RPMI8226 (cell line): ENCODE measurements at regions not wholly inside any gene's neighbourhood (a gene's known extent, or its start where the extent isn't known, plus 50 kb on each side); places are given as distances from the start of the nearest gene placed in this dataset.
"Not testable (repeated sequence)": the region's sequence is repeated elsewhere in the genome, so short reads cannot be mapped to it uniquely, and the experiment has no call there.

ENCODE experiments used
- DNase-seq: peaks from one replicate; pipeline ENCODE4 v3.0.0-alpha.2; 2015

DNA sequence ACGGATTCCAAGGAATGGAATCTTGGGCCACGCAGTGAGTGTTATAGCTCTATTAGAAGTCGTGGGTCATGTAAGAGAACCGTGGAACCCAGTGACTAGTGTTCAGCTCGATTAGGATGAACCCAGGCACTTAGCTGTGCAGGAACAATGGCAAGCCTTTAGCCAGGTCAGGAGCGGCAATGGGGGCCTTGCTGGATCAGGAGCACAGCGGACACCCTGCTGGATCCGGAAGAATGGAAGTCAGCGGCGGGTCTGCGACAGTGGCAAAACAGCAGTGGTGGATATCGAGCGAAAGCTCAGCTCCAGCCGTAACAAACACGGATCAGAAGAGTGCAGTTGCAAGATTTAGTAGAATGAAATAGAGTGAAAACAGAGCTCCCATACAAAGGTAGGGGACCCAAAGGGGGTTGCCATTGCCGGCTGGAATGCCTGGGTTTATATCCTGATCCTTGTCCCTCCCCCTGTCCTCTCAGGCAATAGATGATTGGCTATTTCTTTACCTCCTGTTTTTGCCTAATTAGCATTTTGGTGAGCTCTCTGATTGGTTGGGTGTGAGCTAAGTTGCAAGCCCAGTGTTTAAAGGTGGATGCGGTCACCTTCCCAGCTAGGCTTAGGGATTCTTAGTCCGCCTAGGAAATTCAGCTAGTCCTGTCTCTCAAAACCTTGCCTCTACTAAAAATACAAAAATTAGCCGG lies 618.3 kb upstream of the CBLB start:
- not testable (repeated sequence) for DNase-seq

GRCh38 chr3:106488331-106488730 lies 619.5 kb upstream of the CBLB start:
- no peak for DNase-seq

- no peak for DNase-seq
Measured at GRCh38 chr3:106491796-106492195, 623.0 kb upstream of the CBLB start.

- no peak for DNase-seq
Measured at GRCh38 chr3:106508331-106508893, 639.6 kb upstream of the CBLB start.

GRCh38 chr3:106510206-106510605 lies 641.4 kb upstream of the CBLB start:
- DNase-seq = no peak

- no peak for DNase-seq
Measured at GRCh38 chr3:106512846-106513245, 644.0 kb upstream of the CBLB start.

DNA sequence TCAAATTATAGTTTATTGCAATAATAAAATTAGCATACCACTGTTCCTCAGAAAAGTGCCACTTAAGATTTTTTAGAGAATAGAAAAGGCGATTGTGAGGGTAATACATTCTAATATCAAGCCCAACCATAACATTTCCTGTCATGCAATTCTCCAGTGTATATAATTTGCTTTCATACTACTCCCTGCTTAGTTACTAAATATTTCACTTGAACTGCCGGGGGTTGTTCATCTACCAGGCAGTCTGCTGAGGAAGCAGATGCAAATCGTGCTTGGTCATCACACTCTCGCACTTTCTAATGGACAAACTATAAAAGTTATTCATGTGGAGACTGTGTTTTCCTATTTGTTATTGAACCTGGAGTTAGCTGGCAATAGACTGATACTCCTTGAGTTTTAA lies 645.6 kb upstream of the CBLB start:
- DNase-seq = no peak

DNA sequence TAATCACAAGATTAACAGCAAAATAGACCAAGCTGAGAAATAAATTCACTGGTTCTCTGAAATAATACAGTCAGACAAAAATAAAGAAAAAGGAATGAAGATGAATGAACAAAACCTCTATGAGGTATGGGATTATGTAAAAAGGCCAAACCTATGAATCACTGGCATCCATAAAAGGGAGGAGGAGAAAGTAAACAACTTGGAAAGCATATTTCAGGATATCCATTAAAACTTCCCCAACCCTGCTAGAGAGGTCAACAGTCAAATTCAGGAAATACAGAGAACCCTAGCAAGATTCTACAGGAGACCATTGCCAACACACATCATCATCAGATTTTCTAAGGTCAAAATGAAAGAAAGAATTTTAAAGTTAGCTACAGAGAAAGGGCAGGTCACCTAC lies 649.7 kb upstream of the CBLB start:
- DNase-seq = no peak

- DNase-seq = no peak
Measured at GRCh38 chr3:106522397-106522796, 653.6 kb upstream of the CBLB start.

- DNase-seq = no peak
Measured at GRCh38 chr3:106528932-106529331, 660.1 kb upstream of the CBLB start.

DNA sequence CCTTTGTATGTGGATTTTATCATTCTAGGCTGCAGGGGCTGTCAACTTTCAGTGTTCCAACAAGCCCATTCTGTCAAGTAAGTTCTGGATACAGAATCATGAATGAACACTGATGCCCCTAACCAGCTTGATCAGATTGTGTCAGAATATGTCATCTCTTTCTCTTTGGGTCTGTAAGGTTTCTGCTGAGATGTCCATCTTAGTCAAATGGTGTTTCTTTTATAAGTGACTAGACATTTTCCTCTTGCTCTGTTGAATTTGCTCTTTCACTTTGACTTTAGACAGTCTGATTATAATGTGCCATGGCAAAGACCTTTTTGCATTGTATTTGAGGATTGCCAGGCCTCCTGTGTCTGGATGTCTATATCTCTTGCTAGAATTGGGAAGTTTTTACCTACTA lies 660.9 kb upstream of the CBLB start:
- DNase-seq = no peak

- DNase-seq = no peak
Measured at GRCh38 chr3:106530367-106530766, 661.6 kb upstream of the CBLB start.

- DNase-seq = not testable (repeated sequence)
Measured at GRCh38 chr3:106531771-106532329, 663.0 kb upstream of the CBLB start.

DNA sequence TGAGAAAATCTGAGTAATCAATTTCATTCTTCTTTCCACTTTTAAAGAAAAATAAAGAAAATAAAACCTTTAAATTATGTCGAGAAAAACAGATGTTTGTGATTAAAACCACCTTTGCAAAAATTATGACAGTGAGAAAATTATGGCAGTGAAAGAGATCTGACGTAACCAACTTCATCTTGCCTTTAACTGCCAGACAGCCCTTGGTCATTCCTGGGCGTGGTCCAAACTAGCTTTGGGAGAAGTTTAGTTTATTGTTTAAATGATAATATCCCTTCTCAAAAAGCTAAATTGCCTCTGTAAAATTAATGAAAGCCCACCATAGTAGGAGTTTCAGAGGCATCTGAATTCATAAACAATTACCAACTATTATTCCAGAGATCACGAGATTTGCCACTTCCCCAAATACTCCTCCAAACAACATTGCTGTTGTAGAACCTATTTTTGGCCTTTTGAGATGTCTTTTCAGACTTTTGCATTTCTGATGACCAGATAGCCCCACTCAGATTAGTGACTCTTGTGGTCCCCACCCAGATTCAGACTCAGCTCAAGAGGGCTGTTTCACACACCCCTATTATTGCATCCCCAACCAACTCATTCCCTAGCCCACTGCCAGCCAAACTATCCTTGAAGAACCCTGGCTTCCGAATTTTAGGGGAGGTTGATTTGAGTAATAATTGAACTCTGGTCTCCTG lies 664.4 kb upstream of the CBLB start:
- DNase-seq = no peak

DNA sequence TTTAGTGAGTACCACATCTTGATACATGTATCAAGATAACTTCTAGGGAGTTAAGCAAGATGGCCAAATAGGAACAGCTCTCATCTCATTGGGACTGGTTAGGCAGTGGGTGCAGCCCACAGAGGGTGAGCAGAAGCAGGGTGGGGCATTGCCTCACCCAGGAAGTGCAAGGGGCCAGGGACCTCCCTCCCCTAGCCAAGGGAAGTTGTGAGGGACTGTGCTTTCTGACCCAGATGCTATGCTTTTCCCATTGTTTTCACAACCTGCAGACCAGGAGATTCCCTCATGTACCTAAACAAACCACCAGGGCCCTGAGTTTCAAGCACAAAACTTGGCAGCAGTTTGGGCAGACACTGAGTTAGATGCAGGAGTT lies 665.0 kb upstream of the CBLB start:
- no peak for DNase-seq

- DNase-seq = peak; percentile 22
Measured at GRCh38 chr3:106534206-106534605, 665.4 kb upstream of the CBLB start.

DNA sequence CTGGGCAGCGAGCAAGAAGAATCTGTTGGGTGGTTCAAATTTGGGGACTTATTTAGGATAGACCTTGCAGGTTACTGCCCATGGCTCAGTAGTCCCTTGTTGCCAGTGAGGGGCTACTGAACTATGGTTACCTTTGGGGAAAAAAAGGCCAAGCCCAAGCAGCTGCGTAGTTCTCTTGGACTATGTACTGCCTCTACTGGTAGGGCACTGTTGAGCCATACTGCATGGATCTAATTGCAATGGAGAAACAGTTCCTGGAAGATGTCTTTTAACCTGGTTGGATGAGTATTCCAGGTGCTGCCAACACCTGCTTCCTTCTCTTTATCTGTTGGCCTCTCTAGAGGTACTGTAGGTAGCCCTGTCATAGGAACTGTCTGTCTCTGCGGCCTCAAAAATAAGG lies 671.9 kb upstream of the CBLB start:
- DNase-seq = no peak

DNA sequence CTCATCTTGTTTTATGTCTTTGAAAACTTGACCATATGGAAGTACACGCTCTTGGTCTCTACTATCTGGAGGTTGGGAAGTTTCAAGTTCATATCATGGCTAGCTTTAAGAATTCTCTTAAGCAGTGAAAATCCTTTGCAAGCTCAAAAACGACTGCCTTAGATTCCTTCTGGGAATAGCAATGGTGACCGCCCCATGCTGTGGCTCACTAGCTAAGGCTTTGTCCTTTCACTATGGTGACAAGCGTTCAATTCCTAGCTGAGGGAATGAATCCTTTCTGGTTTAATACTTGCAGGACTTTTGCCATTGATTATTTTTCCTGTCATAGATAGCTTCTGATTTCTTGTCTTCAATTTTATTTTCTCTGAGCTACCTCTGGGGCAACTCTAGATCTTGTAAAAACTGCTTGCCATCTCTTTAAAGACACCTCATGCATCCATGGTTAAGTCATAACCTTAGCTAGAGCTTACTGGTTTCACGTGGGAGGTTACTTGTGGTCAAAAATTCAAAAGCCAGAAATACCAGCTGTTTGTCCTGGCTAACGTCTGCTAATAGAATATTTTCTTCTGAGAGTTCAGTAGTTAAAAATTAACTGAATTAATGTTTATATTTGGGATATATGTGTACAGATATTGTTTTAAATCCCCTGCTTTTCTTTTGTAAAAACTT lies 673.4 kb upstream of the CBLB start:
- no peak for DNase-seq

GRCh38 chr3:106552351-106553043 lies 683.7 kb upstream of the CBLB start:
- peak; percentile 56 for DNase-seq

DNA sequence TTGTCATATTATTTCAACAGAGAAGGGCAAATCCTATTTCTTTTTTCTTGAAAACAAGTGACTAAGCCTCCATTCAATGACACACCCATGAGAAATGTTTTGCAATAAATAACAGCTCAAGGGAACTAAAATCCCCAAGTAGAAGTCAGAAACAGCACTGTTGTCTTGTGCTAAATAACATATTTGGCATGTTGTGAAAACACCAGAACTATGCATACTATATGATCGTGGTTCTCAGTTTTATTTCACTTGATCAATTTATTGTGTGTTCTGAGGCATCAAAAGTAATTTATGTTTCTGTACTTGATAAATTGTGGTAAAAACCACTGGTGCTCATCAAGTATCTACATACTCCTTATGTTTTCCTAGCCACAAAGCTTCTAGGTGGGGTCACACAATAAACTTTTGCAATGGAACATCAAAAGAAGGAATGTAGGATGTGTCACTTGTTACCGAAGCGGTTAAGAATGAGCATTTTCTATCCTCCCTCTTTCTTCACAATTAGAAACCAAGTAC lies 691.7 kb upstream of the CBLB start:
- DNase-seq = no peak

- no peak for DNase-seq
Measured at GRCh38 chr3:106566277-106566676, 697.5 kb upstream of the CBLB start.

DNA sequence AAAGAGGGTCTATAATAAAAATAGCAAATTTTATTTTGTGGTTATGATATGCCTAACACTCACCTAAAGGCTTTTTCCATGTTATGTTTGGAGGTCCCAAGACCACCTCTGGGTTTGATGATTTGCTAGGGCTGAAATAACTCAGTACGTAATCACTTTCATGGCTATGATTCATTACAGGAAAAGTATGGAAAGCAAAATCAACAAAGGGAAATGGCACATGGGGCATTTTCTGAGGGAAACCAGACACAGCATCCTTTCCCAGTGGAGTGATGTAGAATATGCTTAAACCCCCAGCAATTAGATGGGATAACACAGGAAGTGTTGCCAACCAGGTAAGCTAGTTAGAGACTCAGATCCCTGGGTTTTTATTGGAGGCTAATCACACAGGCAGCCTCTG lies 701.6 kb upstream of the CBLB start:
- no peak for DNase-seq

DNA sequence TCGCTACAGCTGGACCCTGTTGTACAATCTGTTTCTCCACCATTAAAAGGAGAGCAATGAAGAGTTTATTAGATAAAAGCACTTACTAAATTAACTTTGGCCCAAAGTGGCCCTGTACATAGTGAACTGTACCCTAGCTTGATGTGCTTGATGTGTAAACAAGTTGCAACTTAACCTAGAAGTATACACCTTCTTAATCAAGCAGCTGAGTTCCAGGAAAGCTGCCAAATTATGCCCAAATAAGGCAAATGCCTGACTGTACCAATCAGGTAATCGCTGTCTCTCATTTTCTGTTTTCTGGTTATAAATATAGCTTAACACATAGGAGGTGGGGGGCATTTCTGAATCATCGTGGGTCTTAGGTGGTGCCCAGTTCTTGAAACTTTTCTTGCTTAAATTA lies 704.8 kb upstream of the CBLB start:
- DNase-seq = peak; percentile 9
